ENCODE measurements at regions not wholly inside any gene's neighbourhood (a gene's known extent, or its start where the extent isn't known, plus 50 kb on each side); places are given as distances from the start of the nearest gene placed in this dataset.
A peak's percentile ranks its signal among the peaks of the same experiment; 100 is the strongest.

- Histone ChIP-seq H3K9me3 (no peaks in the 10 kb centered on the region), H3K36me3 (no peaks in the 10 kb centered on the region), H3K4me1 (peaks cover 8% of the 10 kb centered on the region), H3K27ac (no peak overlapping the region), H3K27me3 (ENCODE audit: low read depth) (no peaks in the 10 kb centered on the region), H3K4me3 (no peak overlapping the region)
- intact Hi-C loops (cut with DNase I): no loop called here
- ATAC-seq: no peak
- no peak for TF ChIP-seq CTCF (IDR thresholded peaks at IDR 0.05)
- DNase-seq: no peak
Measured at GRCh38 chr2:20513946-20514345, 67.1 kb downstream of the RHOB start.

GRCh38 chr2:20514596-20515269, 67.9 kb downstream of the RHOB start:
- TF ChIP-seq CTCF (IDR thresholded peaks at IDR 0.05): no peak
- H3K9me3 ChIP-seq: no peaks in the 10 kb centered on the region
- no peak overlapping the region for H3K27ac ChIP-seq
- H3K27me3 ChIP-seq (ENCODE audit: low read depth): no peaks in the 10 kb centered on the region
- intact Hi-C loops (cut with DNase I): no loop called here
- no peak overlapping the region for H3K4me3 ChIP-seq
- DNase-seq (no peak), ATAC-seq (peak in 1 of 2 donors; percentile 29)
- H3K36me3 ChIP-seq: no peaks in the 10 kb centered on the region
- peaks cover 8% of the 10 kb centered on the region for H3K4me1 ChIP-seq

GRCh38 chr2:20515290-20516220, 68.7 kb downstream of the RHOB start:
- no peaks in the 10 kb centered on the region for H3K27me3 ChIP-seq (ENCODE audit: low read depth)
- no peak for ATAC-seq
- DNase-seq: no peak
- intact Hi-C loops (cut with DNase I): no loop called here
- H3K4me3 ChIP-seq: no peak overlapping the region
- peaks cover 8% of the 10 kb centered on the region for H3K4me1 ChIP-seq
- no peaks in the 10 kb centered on the region for H3K9me3 ChIP-seq
- TF ChIP-seq CTCF (IDR thresholded peaks at IDR 0.05): no peak
- H3K36me3 ChIP-seq: no peaks in the 10 kb centered on the region
- H3K27ac ChIP-seq: no peak overlapping the region

GRCh38 chr2:20516291-20516645, 69.4 kb downstream of the RHOB start:
- no peaks in the 10 kb centered on the region for H3K36me3 ChIP-seq
- intact Hi-C loops (cut with DNase I): no loop called here
- ATAC-seq (no peak), DNase-seq (no peak)
- TF ChIP-seq CTCF (IDR thresholded peaks at IDR 0.05): no peak
- H3K4me1 ChIP-seq: peaks cover 8% of the 10 kb centered on the region
- H3K27me3 ChIP-seq (ENCODE audit: low read depth): no peaks in the 10 kb centered on the region
- H3K9me3 ChIP-seq: no peaks in the 10 kb centered on the region
- no peak overlapping the region for H3K27ac ChIP-seq
- H3K4me3 ChIP-seq: no peak overlapping the region

- Histone ChIP-seq H3K4me3 (no peak overlapping the region), H3K9me3 (no peaks in the 10 kb centered on the region), H3K27me3 (ENCODE audit: low read depth) (no peaks in the 10 kb centered on the region), H3K36me3 (no peaks in the 10 kb centered on the region), H3K27ac (peak overlapping the region; percentile 43), H3K4me1 (peaks cover 8% of the 10 kb centered on the region)
- ATAC-seq: peak; percentile 68 to 73
- intact Hi-C loops (cut with DNase I): no loop called here
- DNase-seq: no peak
- no peak for TF ChIP-seq CTCF (IDR thresholded peaks at IDR 0.05)
Measured at GRCh38 chr2:20516646-20517341, 69.9 kb downstream of the RHOB start.

Data from lower lobe of right lung (tissue), 2 donors.